ENCODE measurements at regions not wholly inside any gene's neighbourhood (a gene's known extent, or its start where the extent isn't known, plus 50 kb on each side); places are given as distances from the start of the nearest gene placed in this dataset.
A peak's percentile ranks its signal among the peaks of the same experiment; 100 is the strongest.
"Not testable (repeated sequence)": the region's sequence is repeated elsewhere in the genome, so short reads cannot be mapped to it uniquely, and the experiment has no call there.

DNA sequence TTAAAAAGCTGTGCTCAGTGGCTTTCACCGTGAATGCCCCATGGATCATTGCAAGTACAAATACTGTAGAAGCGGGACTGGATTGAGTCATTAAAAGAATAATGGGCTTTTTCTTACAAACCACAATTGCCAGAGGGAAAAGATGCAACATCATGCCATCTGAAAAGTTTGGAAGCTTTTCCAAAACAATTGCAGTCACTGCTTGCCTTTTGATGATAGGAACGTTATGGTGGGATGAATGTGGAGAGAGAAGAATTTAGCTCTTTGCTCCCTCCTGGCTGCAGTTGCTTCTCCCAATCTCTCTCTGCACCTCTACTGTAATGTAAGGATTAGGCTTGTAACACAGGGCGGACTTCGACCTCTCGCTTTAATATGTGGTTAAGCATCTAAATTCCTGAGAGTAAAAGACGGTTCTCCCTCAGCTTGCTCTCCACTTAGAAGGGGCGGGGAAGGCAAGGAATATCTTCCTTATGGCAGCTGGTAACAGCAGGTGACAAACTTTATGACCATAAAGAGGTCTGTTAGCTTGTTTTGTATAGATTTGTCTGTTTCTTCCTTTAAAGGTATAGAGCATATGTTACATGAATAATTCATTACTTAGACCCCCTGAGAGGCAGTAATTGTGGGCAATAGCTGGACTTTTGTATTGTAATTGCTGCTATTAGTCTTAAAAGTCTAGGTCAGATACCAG, 376.1 kb downstream of the UTRN start:
- no peak for TF ChIP-seq JUND (IDR thresholded peaks at IDR 0.05; ENCODE audit: low read depth)
- in situ Hi-C loops (cut with HindIII; ENCODE audit: low pct_unique_long_range_greater_than_20kb, low sequenced_read_pairs) = no loop called here
- no peak for DNase-seq (ENCODE audit: low read depth in 1 of 2, low spot score in 1 of 2)

DNA sequence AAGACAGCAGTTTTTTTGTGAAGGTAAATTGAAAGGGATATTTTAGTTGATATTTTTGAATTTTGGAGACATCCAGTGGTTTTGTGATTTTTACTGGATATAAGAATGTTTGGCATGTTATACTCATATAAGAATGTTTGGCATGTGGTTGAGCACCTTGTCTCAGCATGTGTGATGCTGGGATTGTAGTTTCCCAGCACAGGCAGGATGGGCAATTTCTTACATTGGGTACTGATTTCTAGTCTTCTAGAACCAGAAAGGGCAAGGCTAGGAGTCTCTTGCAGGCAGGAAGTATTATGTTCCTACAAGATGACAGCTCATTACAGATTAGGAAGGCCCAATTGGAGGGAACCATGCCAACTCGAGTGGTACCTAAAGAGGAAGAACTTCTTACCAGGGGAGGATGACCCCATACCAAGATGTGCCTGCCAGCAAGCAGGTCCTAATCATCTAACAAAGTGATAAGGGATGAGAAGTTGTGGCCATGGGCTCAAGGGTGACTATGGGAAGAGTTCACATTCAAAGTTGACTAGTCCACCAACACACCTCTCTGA, 377.8 kb downstream of the UTRN start:
- no peak for DNase-seq (ENCODE audit: low read depth in 1 of 2, low spot score in 1 of 2)
- in situ Hi-C loops (cut with HindIII; ENCODE audit: low pct_unique_long_range_greater_than_20kb, low sequenced_read_pairs) = no loop called here
- TF ChIP-seq JUND (IDR thresholded peaks at IDR 0.05; ENCODE audit: low read depth) = no peak

DNA sequence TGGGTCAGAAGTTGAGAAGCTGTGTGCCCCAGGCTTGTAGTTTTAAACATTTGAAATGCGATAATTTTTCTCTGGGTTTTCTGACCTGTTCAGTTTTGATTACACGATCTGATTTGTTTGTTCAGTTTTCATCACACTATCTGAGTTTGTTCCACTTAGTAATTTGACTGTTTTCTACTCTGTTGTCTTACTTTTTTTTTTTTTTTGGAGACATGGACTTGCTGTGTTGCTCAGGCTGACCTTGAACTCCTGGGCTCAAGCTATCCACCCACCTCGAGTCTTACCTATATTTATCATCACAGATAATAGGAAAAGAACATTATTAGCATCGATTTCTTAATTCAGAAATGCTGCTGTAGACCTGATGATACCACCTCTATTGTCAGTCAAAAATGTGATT, 379.1 kb downstream of the UTRN start:
- in situ Hi-C loops (cut with HindIII; ENCODE audit: low pct_unique_long_range_greater_than_20kb, low sequenced_read_pairs) = no loop called here
- no peak for TF ChIP-seq JUND (IDR thresholded peaks at IDR 0.05; ENCODE audit: low read depth)
- DNase-seq (ENCODE audit: low read depth in 1 of 2, low spot score in 1 of 2) = no peak

DNA sequence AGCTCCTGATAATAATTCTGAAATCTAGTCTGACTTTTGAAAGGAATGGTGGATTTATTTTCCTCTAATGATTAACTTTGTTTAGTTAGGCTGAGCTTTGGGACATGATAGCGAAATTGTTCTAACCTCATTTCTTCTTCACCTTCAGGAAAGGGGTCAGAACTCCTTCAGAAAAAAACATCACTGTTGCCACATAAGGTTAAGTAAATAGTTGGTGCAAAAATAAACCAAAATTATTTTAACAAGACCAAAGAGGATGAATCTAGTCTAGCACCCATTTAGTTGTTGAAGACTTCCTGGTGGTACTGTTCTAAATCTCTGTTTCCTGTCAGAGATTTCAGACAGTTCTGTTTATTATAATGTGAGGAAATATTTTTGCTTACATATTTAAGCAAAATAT, 379.8 kb downstream of the UTRN start:
- TF ChIP-seq JUND (IDR thresholded peaks at IDR 0.05; ENCODE audit: low read depth) = no peak
- DNase-seq (ENCODE audit: low read depth in 1 of 2, low spot score in 1 of 2) = no peak
- in situ Hi-C loops (cut with HindIII; ENCODE audit: low pct_unique_long_range_greater_than_20kb, low sequenced_read_pairs) = no loop called here

DNA sequence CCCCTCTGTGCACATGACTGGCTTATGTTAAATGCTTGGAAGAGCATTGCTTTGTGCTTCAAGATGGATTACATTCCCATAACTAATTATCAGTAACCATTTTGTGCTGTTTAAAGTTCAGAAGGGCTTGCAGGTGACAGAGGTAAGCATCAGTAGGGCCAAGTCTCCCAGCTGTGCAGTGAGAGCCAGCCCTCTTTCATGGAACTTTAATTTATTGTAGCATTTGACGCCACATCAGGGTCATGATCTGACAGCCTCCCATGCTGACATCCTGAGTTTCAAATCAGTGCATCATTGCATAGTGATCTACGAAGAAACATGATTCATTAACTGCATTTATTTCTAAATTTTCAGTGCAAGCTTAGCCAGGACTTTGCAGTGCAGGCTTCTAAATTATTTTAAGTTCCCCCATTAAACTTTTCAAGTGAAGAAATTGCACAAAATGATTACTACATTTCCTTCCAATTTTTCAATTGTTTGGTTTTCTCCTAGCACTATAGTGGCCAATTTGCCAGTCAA, 380.9 kb downstream of the UTRN start:
- in situ Hi-C loops (cut with HindIII; ENCODE audit: low pct_unique_long_range_greater_than_20kb, low sequenced_read_pairs) = no loop called here
- no peak for TF ChIP-seq JUND (IDR thresholded peaks at IDR 0.05; ENCODE audit: low read depth)
- DNase-seq (ENCODE audit: low read depth in 1 of 2, low spot score in 1 of 2) = no peak

DNA sequence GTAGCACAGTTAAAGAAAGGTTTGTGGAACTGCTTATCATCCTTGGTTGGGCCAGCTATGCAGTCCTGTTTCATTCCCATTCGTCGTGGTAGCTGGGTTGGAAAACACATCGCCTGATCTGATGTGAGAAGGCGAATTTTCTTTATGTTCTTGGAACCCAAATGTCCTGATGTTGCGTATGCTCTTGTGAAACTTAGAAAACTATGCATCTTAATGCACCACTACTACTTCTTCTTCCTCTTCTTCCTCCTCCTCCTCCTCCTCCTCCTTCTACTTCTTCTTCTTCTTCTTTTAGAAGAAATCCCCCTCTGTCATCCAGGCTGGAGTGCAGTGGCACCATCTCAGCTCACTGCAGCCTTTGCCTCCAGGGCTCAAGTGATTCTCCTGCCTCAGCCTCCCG, 381.6 kb downstream of the UTRN start:
- no peak for TF ChIP-seq JUND (IDR thresholded peaks at IDR 0.05; ENCODE audit: low read depth)
- DNase-seq (ENCODE audit: low read depth in 1 of 2, low spot score in 1 of 2) = no peak
- in situ Hi-C loops (cut with HindIII; ENCODE audit: low pct_unique_long_range_greater_than_20kb, low sequenced_read_pairs) = no loop called here

DNA sequence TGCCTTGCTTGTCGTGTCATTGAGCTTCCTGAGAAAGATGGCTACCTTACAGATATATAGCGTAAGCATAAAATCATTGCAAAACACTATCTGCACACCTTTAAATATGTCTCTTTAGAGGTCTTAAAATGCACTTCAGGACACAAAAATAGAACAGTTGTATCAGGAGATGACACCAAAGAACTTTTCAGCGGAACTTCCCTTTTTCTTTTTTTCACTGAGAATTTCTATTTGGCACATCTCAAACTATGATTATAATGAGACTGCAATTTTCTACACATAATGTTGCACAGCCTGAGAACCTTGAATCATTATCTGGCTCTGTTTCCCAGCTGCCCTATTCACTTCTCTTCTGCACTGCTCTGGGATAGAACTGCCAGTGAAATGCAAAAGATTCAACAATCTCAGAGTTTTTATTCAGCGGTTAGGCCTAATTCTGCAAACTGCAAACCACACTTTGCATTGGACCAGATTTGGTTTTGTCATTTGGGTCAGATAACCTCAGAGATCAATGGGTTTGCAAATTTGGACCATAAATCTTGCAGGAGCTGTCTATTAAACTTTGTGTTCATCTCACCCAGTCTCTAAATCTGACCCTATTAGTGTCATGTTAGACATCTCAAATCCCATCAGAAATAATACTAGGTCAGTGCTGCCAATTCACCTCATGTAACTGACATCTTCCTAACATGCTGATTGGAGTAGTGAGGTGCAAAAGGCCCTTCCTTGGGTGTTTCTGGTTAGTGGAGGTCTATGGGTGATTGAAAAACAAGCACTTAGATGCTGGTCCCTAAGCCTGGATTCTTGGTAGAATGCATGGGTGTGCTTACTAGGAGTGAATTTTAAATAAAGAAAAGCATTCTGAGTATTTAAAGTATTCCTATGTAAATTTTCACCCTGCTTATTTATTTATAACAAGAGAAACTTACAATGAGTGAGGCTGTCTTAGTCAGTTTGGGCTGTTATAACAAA, 382.7 kb downstream of the UTRN start:
- DNase-seq (ENCODE audit: low read depth in 1 of 2, low spot score in 1 of 2) = no peak
- in situ Hi-C loops (cut with HindIII; ENCODE audit: low pct_unique_long_range_greater_than_20kb, low sequenced_read_pairs) = no loop called here
- TF ChIP-seq JUND (IDR thresholded peaks at IDR 0.05; ENCODE audit: low read depth) = no peak

DNA sequence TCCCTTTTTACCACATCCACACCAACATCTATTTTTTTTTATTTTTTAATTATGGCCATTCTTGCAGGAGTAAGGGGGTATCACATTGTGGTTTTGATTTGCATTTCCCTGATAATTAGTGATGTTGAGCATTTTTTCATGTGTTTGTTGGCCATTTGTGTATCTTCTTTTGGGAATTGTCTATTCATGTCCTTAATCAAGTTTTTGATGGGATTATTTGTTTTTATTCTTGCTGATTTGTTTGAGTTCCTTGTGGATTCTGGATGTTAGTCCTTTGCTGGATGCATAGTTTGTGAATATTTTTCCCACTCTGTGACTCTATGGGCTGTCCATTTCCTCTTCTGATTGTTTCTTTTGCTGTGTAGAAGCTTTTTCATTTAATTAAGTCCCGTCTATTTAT, 385.1 kb downstream of the UTRN start:
- in situ Hi-C loops (cut with HindIII; ENCODE audit: low pct_unique_long_range_greater_than_20kb, low sequenced_read_pairs); DNase-seq (ENCODE audit: low read depth in 1 of 2, low spot score in 1 of 2): not testable (repeated sequence)

DNA sequence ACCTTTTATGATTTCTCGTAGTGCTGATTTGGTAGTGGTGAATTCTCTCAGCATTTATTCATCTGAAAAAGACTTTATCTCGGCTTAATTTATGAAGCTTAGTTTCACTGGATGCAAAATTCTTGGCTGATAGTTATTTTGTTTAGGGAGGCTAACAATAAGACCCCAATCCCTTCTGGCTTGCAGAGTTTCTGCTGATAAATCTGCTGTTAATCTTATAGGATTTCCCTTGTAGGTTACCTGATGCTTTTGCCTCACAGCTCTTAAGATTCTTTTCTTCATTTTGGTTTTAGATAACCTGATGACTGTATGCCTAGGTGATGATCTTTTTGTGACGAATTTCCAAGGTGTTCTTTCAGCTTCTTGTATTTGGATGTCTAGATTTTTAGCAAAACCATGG, 388.7 kb downstream of the UTRN start:
- TF ChIP-seq JUND (IDR thresholded peaks at IDR 0.05; ENCODE audit: low read depth) = no peak
- DNase-seq (ENCODE audit: low read depth in 1 of 2, low spot score in 1 of 2) = no peak
- in situ Hi-C loops (cut with HindIII; ENCODE audit: low pct_unique_long_range_greater_than_20kb, low sequenced_read_pairs) = no loop called here

DNA sequence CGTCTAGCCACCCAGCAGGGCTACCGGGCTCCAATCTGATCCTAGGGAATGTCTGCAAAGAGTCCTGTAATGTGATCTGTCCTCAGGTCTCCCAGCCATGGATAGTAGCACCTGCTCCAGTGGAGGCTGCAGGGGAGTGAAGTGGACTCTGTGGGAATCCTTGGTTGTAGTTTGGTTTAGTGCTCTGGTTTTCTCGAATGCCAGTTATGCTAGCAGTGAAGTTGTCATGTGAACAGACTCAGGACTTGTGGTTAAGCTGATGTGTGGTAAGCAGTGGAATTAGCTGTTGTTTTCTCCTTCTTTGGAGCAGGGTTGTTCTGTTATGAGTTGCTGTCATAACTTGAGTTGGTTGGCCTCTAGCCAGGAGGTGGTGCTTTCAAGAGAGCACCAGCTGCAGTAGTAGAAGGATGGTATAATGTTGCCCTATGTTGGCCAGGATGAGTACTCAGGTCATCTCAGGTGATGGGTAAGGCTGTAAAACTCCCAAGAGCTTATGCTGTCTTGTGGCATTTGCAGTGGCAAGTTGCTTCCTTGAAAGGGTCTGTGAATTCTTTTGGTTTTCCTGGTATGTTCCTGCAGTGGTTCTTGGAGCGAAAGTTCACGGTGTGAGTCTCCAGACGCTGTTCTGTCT, 390.2 kb downstream of the UTRN start:
- TF ChIP-seq JUND (IDR thresholded peaks at IDR 0.05; ENCODE audit: low read depth) = no peak
- in situ Hi-C loops (cut with HindIII; ENCODE audit: low pct_unique_long_range_greater_than_20kb, low sequenced_read_pairs) = no loop called here
- peak in 1 of 2 experiments; percentile 13 for DNase-seq (ENCODE audit: low read depth in 1 of 2, low spot score in 1 of 2)

DNA sequence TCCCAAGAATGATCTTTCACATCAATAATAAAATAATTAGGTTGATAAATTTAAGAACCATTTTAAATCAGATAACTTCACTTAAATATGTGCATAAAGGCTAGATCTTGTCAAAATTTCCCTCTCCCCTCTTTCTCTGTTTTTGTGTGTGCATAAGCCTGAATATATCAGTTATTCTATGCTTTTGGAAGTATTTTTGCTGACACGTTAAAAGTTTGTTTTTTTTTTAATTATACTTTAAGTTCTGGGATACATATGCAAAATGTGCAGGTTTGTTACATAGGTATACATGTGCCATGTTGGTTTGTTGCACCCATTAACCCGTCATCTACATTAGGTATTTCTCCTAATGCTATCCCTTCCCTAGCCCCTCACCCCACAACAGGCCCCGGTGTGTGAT, 391.2 kb downstream of the UTRN start:
- DNase-seq (ENCODE audit: low read depth in 1 of 2, low spot score in 1 of 2); in situ Hi-C loops (cut with HindIII; ENCODE audit: low pct_unique_long_range_greater_than_20kb, low sequenced_read_pairs): not testable (repeated sequence)

DNA sequence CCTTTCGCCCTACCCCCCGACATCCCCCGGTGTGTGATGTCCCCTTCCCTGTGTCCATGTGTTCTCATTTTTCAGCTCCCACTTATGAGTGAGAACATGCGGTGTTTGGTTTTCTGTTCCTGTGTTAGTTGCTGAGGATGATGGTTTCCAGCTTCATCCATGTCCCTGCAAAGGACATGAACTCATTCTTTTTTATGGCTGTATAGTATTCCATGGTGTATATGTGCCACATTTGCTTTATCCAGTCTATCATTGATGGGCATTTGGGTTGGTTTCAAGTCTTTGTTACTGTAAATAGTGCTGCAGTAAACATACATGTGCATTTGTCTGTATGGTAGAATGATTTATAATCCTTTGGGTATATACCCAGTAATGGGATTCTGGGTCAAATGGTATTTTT, 392.1 kb downstream of the UTRN start:
- DNase-seq (ENCODE audit: low read depth in 1 of 2, low spot score in 1 of 2); in situ Hi-C loops (cut with HindIII; ENCODE audit: low pct_unique_long_range_greater_than_20kb, low sequenced_read_pairs): not testable (repeated sequence)

All from T47D (cell line).